ENCODE measurements at regions not wholly inside any gene's neighbourhood (a gene's known extent, or its start where the extent isn't known, plus 50 kb on each side); places are given as distances from the start of the nearest gene placed in this dataset.

- no peak for TF ChIP-seq CTCF (IDR thresholded peaks at IDR 0.05 in 4 of 5, conservative IDR thresholded peaks at IDR 0.05 in 1 of 5)
- no peak for TF ChIP-seq POLR2A (IDR thresholded peaks at IDR 0.05)
Observed at GRCh38 chr6:9957215-9957759, 457.6 kb downstream of the TFAP2A start.

All from gastrocnemius medialis (tissue), 4 donors.